ENCODE measurements at regions not wholly inside any gene's neighbourhood (a gene's known extent, or its start where the extent isn't known, plus 50 kb on each side); places are given as distances from the start of the nearest gene placed in this dataset.

DNA sequence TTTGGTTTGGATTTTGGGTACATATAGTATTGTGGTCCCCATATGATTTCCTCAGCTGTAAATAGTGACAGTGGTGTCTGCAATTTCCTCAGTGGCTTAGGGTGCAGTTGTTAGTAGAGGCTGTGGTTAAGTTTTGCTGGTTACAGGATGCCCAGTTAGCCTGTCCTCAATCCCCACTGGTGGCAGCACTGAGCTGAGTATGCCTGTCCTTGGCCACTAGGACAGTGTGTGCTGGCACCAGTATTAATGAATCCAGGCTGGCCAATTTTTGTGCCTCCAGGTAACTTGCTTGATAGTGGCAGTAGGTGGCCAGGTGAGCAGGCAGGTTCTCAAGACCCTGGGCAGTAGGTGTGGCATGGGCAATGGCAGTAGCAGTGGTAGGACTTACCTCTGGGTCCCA, 973.1 kb downstream of the TMEM182 start:
- no peak for DNase-seq (ENCODE audit: low read depth in 3 of 3)

DNA sequence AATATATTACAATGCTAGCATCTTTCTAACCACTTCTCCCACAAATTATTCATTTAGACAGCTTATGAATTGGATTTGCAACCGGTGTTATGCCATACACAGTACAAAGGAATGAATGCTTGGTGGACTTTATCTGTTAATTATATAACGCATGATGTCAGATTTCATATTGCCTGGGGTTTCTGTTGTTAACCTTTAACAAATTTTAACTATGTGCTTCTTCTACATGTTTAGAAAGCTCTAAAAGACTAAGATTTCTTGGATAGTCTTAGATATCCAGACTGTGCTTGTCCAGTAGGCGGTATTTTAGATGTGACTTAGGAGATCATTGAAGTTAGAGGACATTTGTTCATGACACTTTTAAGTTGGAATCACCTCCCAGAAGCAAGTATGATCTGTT, 976.3 kb downstream of the TMEM182 start:
- no peak for DNase-seq (ENCODE audit: low read depth in 3 of 3)

DNA sequence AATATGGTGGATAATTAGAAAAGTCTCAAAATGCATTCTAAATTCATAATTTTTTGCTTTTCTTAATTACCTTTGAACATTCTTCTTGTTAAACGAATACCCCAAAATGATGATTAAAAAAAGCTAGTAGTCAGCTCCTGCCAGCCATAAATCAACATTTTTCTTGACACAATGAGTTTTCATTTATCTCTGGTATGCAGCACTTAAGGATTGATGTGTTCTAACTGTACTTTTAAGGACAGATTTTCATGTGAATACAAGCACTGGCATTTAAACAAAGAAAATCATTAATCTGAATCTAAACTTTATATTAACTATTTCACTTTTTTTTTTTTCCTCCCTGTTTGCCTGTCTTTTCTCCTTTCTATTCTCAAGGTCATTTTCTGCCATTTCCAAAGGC, 976.8 kb downstream of the TMEM182 start:
- no peak for DNase-seq (ENCODE audit: low read depth in 3 of 3)

DNA sequence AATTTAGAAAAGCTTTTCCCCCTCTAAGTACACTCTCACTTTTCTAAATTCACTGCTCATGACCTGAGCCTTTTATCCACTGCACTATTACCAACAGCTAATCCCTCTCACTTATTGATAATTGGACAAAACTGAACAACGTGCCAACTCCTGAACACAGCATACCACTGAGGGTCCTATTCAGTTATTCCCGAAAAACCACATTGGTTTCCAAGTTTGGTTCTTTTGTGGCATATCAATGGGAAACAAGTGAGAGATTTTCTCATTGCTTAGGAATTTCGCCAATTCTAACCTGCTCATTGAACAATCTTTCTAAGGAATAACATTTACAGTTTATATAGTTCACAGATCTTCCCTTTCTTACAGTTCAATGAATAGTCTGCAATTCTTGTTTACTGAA, 977.4 kb downstream of the TMEM182 start:
- no peak for DNase-seq (ENCODE audit: low read depth in 3 of 3)

DNA sequence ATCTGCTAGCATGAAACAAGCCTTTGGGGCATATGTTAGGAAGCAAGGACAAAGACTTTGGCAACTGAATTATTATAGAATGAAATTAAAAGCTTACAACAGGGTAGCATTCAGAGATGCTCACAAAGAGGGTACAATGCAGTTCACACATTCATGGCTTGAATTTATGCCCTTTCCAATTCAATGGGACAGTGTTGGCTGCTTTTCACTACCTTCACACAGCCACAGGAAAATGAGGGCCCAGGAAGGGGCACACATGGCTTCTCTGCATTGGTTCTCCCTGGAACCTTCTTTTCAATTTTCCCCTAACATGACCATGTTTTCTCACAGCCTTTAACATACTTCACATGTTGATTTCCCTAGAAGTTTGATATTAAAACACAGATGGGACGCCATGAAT, 978.1 kb downstream of the TMEM182 start:
- DNase-seq (ENCODE audit: low read depth in 3 of 3): no peak

DNA sequence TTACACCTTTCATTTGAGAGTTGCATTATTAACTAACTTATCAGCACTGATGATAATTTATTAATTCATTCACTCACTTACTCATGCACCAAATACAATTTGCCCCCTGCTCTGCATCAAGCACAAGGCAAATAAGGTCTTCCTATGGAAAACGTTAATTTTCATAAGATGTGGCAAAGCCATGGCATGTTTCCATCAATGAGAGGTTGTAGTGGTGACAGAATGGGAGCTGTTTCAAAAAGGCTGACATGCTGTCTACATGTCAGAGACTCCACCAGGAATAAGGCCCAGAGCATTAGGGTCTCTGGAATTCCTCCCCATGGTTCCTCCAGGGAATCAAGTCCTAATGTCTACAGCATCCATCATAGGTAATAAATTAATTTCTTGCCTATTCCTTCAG, 978.8 kb downstream of the TMEM182 start:
- DNase-seq (ENCODE audit: low read depth in 3 of 3): no peak

DNA sequence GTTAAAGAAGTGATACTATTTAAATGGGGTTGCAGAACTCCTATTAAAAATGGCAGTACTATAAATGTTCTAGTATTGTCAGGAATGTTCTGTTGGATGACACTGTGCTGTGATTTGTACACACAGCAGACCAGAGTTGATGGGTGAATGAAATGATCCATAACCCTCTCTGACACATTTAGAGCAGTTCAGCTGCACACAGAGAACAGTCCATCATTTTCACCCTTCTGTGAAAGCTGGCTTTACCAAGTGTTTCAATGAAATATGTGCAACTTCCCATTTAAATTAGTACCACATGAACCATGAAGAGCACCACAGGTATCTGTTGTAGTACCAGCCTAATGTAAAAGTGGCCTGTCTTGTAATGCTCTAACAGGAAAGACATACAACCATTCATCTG, 981.4 kb downstream of the TMEM182 start:
- no peak for DNase-seq (ENCODE audit: low read depth in 3 of 3)

DNA sequence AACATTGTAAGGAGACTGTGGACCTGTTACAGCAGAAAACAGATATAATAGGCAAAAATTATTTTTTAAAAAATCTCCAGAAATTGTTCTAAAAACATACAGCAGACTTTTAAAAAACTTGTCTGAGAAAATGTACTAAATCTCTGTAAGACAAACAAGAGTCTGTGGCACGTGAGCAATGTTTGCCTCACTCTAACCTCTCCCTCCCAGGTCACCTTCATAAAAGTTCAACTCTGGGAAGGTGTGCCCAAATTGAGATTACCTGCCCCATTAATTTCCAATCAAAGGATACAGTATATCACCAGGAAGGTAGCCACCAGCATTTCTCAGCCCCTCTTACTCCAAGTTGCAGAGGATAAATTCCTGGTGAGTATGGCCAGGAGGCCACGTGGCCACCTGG, 992.7 kb downstream of the TMEM182 start:
- no peak for DNase-seq (ENCODE audit: low read depth in 3 of 3)

DNA sequence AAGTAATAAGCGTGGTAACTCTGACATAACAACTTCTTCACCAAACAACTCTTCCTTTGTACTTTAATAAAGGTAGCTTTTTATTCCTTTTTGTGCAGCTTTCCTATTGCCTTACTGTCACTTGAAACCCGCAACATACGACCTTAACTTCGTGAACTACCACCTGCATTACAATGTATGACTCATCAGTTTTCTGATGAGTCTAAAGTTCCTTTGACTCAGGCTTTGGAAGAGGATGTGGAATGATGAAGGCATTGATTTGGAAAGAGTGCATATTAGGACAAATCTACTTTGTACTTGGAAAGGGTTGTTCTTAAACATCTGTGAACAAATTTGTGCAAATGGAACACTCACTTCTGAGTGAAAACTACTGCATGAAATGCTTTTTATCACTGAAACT, 1012.1 kb downstream of the TMEM182 start:
- no peak for DNase-seq (ENCODE audit: low read depth in 3 of 3)

DNA sequence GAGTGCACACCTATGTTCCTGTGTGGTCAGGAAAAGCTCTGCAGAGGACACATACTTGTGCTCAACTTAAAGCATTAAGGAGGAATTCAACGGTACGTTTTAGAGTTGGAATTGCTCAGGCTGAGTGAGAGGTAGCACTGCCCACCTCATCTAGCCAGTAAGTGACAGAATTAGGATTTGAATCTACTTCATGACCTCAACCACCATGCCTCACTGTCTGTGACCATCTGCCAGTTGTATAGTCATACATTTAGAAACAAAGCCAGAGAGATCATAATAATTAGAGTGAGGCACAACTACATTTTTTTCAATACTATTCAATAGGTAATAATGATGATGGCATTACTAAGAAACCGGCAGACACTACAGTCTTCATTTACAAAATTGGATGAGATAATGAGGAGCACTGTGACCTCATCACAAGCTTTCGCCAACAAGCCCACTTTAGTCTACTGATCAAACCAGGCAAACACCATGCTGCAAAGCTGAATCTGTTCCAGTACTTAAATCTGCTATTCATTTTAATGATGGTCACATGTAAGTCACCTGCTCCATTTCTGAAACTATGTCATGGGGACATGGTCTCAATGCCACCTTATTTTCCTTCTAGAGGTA, 1018.4 kb downstream of the TMEM182 start:
- DNase-seq (ENCODE audit: low read depth in 3 of 3): no peak

DNA sequence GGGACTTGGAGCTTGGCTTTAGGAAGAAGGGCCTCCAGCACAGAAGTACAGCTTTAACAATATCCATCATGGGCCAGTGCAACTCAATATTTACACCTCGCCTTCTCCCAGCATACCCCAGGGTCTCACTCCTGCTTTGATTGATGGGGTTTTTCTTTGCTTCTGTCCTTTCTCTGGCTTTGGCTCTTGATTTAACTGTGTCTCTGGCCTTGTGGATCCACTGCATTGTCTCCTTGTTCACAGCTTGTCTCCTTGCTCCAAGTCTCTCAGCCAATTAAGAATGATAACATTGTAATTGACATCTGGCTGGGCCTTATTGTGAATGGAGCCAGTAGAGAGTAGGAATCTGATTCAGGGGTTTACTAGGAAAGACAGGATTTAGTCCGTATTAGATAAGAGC, 1019.5 kb downstream of the TMEM182 start:
- DNase-seq (ENCODE audit: low read depth in 3 of 3): no peak

DNA sequence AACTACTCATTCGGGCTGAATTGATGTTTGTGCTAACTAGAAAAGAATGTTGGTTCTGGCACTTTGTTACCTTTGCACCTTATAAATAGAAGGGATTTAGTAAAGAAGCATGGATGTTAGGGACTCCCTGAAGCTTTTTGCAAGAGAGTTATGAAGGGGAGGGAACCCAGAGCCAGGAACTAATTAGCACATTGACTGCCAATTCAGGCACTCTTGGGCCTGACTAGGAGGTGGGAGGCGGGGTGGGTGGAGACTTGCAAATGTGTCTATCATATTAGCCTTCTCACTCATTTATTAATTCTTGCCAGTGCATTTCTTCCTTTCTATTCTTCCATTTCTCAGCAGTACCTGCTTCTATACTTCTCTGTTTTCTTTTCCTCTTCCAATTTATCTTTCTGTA, 1022.4 kb downstream of the TMEM182 start:
- no peak for DNase-seq (ENCODE audit: low read depth in 3 of 3)

DNA sequence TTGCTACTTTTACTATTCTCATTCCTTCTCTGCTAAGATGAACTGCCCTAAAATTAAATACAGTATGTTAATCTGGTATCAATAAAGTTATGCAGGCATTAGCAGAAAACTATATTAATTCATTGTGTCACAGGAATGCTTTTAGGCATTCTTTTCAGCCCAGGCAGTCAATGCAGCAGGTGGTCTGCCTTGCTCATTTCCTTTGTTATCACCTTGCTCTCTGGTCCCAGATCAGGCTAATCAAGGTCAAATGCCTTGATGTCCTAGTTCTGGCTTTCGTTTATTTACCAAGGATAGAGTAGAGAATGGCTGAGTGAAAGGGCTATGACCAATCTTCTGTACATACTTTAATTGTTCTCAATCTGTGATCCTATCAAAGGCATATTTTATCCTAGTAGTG, 1023.6 kb downstream of the TMEM182 start:
- no peak for DNase-seq (ENCODE audit: low read depth in 3 of 3)

DNA sequence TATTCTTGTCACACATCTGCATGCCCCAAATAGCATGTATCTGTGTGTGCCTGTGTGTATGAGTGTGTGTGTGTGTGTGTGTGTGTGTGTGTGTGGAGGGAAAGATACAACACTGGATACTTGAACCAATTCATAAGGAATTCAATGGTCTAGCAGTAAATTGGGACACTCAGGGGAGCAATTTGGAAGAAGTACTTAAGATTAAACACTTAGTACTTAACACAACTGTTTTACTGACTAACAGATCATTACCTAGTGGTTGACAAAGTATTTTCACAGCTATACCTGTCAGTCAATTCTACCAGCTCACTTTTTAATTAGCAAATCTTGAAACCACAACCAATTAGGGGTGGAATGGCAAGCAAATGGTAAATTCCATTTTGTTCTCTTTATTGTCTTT, 1024.1 kb downstream of the TMEM182 start:
- no peak for DNase-seq (ENCODE audit: low read depth in 3 of 3)

DNA sequence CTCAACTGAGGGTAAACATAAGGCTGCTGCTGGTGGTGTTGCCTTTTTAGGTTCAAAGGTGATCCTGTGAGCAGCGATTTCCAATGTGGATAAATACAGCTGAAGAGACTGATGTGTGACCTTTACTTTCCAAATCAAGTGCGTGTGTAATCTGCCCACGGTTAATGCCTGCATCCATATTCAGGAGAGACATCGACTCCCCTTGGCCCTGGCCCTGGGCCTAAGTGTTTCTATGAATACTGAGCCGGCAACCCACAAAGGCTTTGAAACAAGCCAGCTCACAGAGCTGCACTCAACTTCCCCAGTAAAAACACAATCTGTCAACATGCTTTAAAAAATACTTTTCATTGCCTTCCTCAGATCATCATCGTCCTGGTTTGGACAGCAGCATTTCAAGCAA, 1026.6 kb downstream of the TMEM182 start:
- no peak for DNase-seq (ENCODE audit: low read depth in 3 of 3)

DNA sequence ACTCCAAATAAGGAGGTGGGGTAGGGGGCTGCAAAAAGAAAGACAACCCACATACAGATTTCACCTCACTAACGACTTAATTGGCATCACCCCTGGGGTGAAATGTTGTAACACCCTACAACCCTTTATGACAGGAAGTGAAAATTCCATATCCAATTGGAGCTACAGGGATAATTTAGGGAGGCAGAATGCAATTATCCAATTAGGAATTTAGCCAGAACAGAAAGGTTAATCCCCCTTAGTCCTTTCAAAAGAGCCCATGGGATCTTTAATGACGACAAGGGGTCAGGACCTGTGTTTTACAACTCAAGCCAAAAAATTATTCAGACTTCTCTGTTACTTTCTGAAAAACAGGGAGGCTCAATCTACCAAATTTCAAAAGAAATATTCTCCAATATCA, 1027.1 kb downstream of the TMEM182 start:
- DNase-seq (ENCODE audit: low read depth in 3 of 3): no peak

DNA sequence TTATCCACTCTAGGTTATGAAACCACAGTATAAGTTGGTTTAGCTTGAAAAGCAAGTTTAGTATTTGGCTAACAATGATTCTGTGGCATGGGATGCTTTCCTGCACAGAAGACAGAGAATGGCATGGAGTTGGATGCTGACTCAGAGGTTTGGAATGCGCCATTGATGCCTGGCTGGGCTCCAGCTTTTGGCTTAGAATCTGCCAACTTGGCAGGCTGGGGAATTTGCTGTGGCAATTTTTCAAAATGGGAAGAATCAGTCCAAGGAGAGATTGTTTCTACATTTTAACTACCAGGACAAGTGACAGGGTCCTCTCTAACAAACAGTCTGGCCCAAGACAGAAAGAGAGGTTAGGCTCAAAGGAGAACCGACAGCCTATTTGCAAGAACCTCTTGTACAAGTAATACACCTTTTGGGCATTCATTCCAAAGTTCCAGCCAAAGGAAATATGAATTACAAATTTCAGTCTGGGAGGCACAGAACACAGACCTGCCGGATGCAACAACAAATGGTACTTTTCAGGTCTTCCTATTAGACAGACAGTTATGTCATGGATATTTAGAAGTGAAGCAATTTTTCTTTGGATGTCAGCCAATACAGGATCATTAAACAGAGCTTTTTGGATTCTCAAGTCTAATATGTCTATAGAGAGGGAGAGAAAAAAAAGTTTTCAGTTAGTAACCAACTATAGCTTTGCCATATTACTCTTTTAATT, 1027.7 kb downstream of the TMEM182 start:
- DNase-seq (ENCODE audit: low read depth in 3 of 3): no peak

DNA sequence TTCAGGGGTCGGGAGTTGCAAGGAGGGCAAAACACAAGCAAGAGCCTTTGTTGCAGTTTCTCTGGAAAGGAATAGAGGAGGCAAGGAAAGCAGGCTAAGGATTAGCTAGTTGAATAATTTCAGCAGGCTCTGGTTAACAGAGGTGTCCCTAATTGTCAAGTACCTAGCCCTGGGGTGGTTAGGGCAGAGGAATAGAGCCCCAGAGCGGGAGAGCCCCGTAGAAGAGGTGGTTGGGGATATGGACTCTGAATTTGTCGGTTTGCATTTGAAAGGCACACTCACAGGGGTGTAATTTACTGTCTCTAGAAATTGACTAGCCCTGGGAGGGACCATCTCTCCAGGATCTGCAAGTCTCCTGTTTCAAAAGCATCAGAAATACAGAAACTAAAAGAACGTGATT, 1030.2 kb downstream of the TMEM182 start:
- no peak for DNase-seq (ENCODE audit: low read depth in 3 of 3)

DNA sequence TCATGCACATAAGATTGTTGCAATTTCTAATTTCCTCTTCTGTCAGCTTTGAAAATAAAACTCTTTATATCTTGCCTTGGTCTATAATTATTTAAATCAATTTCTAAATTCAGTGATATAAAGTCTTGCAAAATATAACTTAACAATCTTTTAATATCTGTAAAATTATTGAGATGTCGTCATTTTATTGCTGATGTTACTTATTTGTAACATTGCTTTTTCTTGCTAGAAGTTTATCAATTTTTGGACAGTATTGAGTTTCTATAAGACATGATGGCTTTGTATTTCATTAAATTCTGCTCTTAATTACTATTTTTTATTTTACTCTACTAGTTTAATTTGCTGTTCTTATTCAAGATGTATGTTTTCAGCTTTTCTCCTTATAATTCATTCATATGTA, 1036.5 kb downstream of the TMEM182 start:
- DNase-seq (ENCODE audit: low read depth in 3 of 3): no peak

DNA sequence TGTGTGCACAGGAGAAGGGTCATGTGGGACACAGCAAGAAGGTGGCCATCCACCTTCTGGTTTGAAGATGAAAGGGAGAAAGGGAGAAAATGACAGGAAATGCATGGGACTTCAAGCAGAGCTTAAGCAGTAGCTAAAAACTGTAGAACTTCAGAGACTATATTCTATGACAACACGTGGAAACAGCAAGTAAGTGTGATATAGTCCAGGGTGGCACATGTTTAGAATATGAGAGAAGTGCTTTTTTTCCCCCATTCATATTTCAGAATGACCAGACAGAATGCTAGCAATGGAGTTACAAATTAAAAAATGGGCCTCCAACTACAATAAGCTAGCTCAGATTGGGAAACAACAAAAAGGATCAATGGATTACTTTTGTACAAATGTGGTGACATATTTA, 1042.2 kb downstream of the TMEM182 start:
- no peak for DNase-seq (ENCODE audit: low read depth in 3 of 3)

DNA sequence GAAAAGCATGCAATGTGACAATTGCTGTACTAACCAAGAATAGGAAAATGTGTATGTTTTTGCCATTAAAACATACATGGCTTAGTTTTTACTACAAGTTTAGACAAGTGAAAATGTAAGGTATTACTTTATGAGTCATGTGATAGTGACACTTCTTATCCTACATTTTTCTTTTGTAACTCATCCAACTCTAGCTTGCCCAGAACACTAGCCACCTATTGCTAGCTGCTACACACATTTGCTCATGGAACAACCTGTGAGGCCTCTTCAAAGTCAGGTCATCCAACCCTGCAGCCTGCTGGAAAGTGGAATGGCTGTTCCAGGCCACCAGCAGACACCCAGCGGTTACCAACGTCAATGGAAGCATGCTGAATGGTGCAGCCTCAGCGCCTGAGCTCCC, 1043.9 kb downstream of the TMEM182 start:
- DNase-seq (ENCODE audit: low read depth in 3 of 3): no peak

DNA sequence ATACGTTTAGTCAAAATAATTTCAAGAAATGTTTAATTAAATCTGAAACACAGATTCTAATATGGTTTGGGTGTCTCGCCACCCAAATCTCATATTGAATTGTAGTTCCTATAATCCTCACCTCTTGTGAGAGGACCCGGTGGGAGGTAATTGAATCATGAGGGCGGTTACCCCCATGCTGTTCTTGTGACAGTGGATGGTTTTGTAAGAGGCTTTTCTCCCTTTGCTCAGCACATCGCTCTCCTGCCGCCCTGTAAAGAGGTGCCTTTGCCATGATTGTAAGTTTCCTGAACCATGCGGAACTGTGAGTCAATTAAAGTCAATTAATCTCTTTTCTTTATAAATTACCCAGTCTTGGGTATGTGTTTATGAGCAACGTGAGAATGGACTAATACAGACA, 1045.1 kb upstream of the POU3F3 start:
- no peak for DNase-seq (ENCODE audit: low read depth in 3 of 3)

DNA sequence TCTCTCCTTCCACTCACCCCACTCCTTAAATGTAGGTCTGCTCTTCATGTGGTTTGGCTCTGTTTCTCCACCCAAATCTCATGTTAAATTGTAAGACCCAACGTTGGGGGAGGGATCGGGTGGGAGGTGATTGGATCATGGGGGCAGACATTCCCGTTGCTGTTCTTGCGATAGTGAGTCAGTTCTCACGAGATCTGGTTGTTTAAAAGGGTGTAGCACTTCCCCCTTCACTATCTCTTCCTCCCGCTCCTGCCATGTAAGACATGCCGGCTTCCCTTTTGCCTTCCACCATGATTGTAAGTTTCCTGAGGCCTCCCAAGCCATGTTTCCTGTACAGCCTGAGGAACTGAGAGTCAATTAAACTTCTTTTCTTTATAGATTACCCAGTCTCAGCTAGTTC, 1044.5 kb upstream of the POU3F3 start:
- DNase-seq (ENCODE audit: low read depth in 3 of 3): no peak

DNA sequence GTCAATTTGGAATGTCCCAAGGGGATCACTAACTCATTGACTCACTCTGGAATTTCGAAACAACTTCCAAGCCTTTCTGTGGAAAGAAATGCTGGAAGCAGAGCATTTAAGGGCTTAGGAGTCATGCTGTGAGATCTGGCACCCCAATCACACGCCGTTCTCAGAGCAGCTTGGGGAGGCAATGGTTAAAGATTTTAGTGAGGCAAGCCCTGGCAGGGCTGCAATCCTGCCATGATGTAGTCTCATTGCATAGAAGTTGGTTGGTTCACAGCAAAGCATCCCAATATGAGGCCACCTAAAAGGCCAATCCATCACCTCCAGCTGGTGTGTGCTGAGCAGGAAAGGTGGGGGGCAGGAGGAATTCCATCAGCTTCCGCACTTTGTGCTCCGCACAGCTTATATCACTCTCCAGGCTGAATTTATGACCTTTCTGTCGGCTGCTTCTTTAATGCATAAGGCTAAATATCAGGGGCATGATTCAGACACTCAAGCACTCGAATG, 1043.9 kb upstream of the POU3F3 start:
- DNase-seq (ENCODE audit: low read depth in 3 of 3): no peak
